Pulmonary artery endothelial cell (primary cell): ENCODE measurements at regions not wholly inside any gene's neighbourhood (a gene's known extent, or its start where the extent isn't known, plus 50 kb on each side); places are given as distances from the start of the nearest gene placed in this dataset.

ENCODE experiments used
- DNase-seq: peaks from one replicate; pipeline ENCODE4 v3.0.0-alpha.2; 2011; ENCODE audit warnings: low read depth, low spot score

GRCh38 chr10:118835682-118836326, 81.0 kb upstream of the CACUL1 start:
- no peak for DNase-seq

- DNase-seq, result no peak
Observed at GRCh38 chr10:118838364-118838763, 83.6 kb upstream of the CACUL1 start.

GRCh38 chr10:118839348-118839747, 84.6 kb upstream of the CACUL1 start:
- no peak for DNase-seq

GRCh38 chr10:118840071-118840775, 85.5 kb upstream of the CACUL1 start:
- no peak for DNase-seq

GRCh38 chr10:118840776-118841468, 86.2 kb upstream of the CACUL1 start:
- DNase-seq, result no peak

- DNase-seq, result no peak
Observed at GRCh38 chr10:118841881-118842605, 87.3 kb upstream of the CACUL1 start.

- DNase-seq, result no peak
Observed at GRCh38 chr10:118842843-118843624, 88.3 kb upstream of the CACUL1 start.

GRCh38 chr10:118843647-118844265, 89.0 kb upstream of the CACUL1 start:
- no peak for DNase-seq

- DNase-seq, result no peak
Observed at GRCh38 chr10:118844731-118845521, 90.2 kb upstream of the CACUL1 start.

GRCh38 chr10:118845776-118846175, 91.0 kb upstream of the CACUL1 start:
- no peak for DNase-seq

GRCh38 chr10:118850418-118851061, 95.8 kb upstream of the CACUL1 start:
- DNase-seq, result peak; percentile 22

- no peak for DNase-seq
Observed at GRCh38 chr10:118851062-118852035, 96.6 kb upstream of the CACUL1 start.

GRCh38 chr10:118853916-118854315, 99.1 kb upstream of the CACUL1 start:
- no peak for DNase-seq

- DNase-seq, result no peak
Observed at GRCh38 chr10:118856106-118856505, 101.3 kb upstream of the CACUL1 start.

- DNase-seq, result no peak
Observed at GRCh38 chr10:118865998-118866693, 111.4 kb upstream of the CACUL1 start.

- no peak for DNase-seq
Observed at GRCh38 chr10:118867768-118868167, 113.0 kb upstream of the CACUL1 start.

GRCh38 chr10:118868589-118868988, 113.8 kb upstream of the CACUL1 start:
- DNase-seq, result no peak
